Fibroblast of gingiva (primary cell): ENCODE measurements at regions not wholly inside any gene's neighbourhood (a gene's known extent, or its start where the extent isn't known, plus 50 kb on each side); places are given as distances from the start of the nearest gene placed in this dataset.

Experiments used
- DNase-seq: peaks from one replicate; pipeline ENCODE4 v3.0.0-alpha.2; 2011; ENCODE audit warnings: low read depth

DNA sequence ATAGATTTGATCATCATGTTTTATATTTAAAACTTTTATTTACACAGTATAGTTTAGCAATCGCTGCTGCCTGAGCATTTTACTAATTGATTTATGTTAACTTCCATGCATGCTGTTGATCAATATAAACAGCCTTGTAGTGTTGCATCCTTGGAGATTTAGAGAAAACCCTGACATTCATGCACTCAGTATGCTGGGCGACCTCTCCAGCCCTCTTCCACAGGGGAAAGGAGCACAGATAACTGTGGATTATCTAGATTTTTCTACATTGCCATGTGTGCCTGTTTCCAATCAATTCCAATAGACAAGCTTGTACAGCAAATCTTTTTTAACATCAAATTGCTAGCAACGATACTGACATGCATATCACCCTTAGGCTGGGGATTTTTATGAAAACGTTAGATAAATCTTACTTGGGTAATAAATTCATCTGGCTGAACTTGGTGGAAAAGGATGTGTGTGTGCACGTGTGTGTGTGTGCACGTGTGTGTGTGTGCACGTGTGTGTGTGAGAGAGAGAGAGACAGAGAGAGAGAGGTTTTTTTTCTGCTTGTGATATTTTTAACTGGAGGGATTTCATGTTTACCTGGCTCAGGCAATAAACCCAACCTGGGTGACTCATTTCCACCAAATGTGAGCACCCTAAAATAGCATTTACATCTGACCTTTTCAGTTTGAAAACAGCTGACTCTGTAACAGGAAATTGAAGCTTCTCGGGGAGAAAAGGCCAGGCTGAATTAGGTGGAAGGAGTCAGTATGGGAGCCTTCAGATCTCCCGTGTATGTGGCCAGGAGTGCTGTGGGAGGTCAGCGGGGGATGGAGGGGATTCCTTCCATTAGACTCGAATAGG is 339.8 kb downstream of the PRDM2 start:
- no peak for DNase-seq

DNA sequence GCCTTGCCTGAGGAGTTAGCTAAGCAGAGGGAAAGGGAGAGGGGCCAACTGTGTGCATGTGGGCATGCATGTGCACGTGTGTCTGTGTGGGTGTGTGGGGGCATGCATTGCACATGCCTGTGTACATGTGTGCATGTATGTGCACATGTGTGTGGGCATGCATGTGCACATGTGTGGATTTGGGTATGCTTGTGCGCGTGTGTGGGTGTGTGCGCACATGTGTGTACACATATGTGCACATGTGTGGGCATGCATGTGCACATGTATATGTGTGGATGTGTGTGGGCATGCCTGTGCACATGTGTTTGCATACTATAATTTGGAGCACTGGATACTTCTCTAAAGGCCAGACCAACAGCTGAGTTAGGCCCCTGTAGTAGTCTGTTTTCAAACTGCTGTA is 350.0 kb downstream of the PRDM2 start:
- DNase-seq, result no peak

DNA sequence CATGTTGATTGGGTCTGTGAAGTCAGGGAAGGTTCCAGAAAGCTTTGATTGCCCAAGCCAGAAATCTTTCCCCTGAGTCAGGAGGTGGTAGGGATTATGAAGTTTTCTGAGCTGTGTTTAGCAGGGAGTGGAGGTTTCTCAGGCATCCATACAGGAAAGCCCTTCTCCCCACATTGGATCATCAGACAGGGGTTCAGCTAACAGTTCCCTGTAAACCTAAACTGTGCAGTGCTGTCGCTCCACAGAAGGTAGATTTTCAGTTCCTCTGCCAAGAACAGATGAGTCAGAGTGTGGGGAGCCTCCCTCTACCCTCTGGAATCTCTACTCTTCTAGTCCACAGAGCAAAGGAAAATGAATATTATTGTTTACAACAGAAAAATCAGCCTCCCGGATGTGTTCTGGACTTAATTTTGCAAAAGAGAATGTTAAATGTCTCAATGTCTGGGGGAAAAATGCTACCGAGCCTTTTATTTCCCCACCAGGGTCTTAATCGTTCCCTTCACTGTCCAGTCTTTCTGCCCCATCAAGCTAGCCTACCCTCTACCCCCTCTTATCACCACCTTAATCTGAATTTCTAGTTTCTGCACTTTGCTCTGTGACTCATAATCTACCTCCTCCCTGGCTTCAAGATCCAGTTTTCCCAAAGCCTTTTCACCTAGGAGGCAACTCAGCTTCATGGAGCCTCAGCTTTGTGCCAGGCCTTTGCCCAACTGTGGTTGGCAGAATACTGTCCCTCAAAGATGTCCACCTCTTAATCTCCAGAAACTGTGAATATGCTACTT is 355.6 kb downstream of the PRDM2 start:
- peak; percentile 61 for DNase-seq

DNA sequence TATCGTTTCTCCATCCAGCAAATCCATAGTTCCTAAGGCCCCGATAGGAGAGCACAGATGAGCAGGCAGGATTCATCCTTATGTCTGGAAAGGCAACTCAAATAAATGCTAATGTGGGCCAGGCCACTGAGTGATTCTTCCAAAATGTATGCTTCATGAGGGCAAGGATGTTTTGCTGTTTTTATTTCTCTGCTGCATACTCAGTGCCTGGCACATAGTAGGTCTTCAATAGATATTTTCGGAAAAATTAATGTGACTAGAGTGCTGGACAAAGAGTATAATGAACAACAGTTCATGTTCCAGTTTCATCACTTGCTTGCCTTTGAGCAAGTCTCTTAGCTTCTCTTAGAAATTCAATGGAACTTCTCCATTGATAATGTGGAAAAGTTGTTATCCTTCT is 357.7 kb downstream of the PRDM2 start:
- DNase-seq, result no peak

DNA sequence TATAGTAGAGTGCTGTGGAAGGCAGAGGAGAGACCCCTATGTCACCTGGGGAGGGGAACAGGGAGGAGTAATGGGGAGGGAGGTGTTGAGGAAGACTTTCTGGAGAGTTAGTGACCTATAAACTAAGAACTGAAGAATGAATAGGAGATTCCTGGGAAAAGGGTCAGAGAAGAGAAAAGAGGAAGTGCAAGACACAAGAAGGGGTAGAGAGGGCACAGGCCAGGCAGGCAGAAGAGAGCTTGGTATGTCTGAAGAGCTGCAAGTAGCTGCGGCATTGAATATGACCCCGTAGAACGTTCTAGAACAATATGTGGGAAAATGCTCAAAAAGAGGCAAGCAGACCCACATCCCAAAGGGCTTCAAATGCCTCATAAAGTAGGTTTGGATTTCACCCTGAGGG is 361.2 kb downstream of the PRDM2 start:
- no peak for DNase-seq

DNA sequence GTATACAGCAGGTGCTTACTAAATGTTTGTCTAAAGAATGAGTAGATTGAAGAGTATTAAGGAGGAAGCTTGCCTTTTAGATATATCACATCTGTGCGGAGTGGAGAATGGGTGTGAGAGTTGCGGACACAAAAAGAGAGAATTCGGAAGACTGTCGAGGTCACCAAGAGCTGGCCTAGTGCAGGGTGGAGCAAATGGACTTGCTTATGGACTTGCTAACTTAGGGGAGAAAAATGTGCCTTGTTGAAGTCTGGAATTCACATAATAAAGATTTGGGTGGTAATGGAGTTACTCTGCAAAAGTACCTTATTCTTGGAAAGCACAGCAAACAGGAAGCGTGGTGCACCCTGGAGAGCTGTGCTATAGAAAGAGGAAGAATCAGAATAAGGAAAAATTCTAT is 361.7 kb downstream of the PRDM2 start:
- DNase-seq, result no peak

DNA sequence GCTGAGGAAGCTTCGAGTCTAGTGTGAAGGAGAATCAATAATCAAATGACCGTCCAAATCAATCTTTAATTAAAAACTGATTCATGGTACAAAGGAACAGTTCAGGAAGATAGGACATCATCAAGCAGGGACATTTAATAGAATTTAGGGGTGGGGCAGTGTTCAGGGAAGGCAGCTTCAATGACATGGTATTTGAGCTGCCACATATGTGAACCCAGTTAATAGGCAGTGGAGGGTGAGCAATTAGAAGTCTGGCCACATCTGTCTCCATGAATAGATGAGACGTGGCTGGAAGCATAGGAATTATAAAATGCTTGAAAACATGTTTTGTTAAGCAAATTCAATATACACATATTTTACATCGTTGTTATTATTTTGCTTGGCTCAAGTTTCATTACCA is 362.7 kb downstream of the PRDM2 start:
- no peak for DNase-seq

DNA sequence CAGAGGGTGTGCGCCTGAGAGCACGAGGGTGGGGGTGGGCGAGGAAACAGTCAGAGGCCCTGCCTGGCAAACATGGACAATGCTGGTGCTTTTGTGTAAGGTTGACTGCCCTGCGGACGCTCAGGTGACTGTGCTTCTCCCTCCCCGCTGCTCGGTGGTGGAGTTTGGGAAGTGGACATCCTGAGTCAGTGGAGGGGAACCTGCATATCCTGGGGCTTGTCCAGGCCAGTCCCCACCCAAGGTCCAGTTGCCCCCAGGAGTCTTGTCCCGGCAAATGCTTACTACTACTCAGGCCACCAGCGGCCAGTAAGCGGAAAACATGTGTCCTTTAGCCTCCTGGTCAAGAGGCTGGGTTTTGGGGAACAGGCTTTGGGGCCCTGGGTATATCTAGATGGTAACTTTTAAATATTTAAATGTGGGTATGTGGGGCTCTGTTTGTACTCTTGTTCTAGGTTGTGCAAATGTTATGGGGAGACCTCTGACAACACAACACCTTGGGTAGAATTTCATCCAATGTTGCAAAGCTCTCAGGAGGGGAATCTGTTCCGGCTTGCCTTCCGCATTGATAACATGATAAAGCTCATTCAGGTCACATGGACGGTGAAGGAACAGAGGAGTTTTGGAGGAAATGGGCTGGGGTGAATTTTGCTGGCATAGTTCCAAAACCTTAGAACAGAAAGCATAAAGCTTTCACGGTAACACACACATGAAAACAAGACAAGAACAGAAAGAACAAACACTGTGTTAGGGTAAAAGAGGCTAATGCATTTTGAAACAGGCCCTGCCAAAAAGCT is 364.9 kb downstream of the PRDM2 start:
- no peak for DNase-seq

DNA sequence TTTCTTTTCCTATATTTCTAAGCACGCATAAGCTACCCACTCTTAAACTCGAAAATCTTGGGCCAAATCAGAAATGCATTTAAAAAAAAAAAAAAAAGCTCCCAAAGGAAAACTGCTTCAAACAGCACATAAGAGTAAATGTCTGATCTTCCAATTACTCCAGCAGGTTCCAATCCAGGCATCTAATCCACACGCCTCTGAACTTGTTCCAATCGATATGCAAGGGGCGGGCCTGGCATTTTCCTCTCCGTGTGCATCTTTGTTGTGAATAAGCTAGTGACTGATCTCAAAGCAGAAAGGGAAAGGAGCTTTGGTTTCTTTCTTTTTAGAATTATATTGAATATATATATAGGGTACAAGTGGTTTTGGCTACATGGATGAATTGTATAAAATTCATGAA is 365.5 kb downstream of the PRDM2 start:
- DNase-seq, result no peak

DNA sequence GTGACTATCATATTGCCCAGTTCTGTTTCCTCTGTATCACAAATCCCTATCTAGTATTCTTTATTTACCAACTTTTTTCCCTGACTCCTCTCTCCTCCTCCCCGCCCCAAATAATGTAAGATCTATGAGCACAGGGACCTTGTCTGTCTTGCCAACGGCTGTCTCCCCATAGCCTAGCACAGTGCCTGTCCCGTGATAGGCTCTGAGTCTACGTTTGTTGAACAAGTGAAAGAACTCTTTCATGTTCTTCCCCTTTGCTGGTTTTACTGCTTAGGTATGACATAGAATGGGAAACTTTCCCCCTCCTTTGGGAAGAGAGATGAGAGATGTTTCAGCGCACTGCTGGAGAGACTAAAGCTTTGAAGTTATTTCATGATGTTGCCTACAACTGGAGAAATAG is 367.0 kb downstream of the PRDM2 start:
- DNase-seq, result no peak

DNA sequence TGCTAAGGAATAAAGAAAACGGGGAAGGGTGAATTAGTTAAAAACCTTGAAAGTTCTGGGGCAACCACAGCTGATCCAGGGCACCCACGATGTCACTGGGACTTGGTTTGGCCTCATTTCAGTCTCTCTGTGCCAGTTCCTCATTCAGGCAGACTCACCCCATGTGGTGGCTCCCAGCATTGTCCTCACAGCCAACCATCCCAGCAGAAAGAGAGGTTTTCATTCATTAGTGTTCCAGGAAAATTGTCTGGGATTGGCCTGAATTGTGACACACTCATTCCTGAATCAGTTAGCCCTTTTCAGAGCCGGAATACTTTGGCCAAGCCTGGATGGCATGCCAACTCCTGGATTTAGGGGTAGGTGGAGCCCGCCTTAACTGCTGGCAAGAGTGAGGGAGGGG is 367.7 kb downstream of the PRDM2 start:
- no peak for DNase-seq

DNA sequence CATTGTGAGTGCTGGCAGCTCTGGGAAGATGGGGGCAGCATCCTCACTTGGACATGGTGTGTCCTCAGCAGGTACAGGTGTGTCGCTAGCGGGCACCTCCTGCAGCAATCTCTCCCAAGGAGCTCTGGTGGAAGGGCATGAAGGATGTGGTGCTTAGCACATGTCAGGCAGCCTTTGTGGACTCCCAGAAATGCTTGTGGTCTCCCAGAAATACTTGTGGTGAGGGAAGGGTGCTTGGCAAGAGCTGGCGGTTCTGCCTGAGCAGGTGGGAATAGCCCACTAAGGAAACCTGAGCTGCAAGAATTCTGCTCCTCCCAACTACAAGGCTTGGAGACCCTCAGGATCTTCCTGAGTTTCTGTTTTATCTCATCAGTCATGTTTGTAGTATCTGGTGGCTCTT is 371.6 kb downstream of the PRDM2 start:
- no peak for DNase-seq

DNA sequence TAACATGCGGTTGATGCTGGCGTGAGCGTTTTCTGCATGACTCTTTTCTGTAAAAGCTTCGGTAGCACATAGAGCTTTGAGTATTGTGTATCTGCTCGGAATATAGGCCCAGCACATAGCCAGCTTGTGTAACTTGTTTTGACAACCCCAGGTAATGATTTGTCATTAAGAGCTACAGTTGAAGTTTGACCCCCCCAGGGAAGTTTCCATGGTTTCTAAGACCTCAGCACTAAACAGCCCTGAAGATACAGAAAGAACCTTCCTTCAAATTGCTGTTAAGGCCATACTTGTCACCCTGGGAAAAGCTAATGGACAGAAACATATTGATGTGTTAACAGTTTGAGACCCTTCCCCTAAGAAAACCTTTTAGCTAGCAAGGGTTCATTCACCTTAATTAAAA is 380.7 kb downstream of the PRDM2 start:
- DNase-seq, result no peak

DNA sequence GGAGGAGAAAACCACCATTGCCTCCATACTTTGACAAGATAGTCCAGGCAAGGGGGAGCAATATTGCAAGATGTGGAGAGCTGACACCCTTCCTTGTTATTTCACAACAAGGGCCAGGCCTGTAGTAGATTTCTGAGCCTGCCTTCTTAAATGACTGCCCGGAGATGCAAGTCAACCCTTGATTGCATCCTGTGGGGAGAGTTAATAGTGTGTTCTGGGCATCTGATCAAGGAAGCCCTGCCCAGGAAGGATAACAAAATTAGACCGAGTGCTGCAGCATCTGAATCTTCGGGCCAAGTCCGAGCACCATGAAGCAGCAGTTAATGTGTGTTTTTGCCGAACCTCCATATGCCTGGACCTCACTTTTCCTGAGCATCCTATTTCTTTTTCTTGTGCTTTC is 382.3 kb downstream of the PRDM2 start:
- peak; percentile 39 for DNase-seq

DNA sequence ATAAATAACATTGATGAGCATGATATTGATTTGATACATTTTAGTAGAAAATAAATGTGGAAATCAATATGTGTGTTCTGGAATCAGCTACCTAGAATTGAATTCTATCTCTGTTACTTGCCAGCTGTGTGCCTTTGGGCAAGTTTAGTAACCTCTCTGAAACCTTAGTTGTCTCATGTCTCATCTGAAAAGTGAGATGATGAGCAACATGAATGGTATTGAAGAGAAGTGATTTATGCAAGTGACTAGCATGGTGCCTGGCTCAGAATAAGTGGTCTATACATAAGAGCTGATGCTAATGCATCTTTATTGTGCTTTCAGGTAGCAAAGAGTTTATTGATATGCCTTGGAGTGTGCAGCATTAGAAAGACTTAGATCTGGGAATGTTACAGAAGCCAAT is 383.3 kb downstream of the PRDM2 start:
- DNase-seq, result no peak

DNA sequence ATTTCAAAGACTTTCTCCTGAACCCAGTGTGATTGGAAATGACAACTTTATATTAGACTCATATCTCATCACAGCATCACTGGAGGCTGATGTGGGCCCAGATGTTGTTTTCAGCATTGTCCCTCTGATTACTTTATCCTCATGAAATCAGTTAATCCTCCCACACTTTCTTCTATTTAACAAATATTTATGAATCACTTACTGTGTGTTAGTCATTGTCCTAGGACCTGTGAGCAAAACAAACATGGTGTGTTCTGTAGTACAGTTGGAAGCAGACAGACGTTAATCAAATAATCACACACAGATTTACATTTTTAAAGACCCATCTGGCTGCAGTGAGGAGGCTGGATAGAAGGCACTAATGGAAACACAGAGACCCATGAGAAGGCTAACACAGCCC is 383.7 kb downstream of the PRDM2 start:
- no peak for DNase-seq

DNA sequence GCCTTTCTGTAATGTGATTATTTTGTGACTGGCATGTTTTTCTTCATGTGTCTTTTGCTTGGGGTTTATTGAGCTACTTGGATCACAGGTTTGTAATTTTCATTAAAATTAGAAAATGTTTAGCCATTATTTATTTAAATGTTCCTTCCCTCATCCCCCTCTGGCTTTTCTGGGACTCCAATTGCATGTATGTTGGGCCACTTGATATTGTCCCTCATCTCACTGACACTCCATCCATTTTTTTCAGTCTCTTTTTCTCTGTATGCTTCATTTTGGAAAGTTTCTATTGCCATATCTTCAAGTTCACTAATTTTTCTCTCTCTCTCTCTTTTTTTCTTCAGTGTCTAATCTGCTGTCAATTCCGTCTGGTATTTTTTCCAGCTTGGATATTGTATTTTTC is 390.1 kb downstream of the PRDM2 start:
- no peak for DNase-seq

DNA sequence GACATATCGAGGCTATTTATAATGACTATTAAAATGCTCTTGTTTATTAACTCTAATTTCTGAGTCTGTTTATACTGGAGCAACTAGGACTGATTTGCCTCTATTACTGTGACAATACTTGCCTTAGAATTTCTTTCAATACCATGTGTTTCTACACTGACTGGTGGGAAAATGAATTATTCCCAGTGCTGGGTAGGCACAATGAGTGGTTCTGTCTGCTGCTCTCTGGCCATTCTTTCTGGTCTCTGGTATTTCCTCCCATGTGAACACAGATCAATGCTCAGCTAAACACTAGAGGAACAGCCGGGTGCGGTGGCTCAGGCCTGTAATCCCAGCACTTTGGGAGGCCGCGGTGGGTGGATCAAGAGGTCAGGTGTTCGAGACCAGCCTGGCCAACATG is 390.5 kb downstream of the PRDM2 start:
- DNase-seq, result no peak

DNA sequence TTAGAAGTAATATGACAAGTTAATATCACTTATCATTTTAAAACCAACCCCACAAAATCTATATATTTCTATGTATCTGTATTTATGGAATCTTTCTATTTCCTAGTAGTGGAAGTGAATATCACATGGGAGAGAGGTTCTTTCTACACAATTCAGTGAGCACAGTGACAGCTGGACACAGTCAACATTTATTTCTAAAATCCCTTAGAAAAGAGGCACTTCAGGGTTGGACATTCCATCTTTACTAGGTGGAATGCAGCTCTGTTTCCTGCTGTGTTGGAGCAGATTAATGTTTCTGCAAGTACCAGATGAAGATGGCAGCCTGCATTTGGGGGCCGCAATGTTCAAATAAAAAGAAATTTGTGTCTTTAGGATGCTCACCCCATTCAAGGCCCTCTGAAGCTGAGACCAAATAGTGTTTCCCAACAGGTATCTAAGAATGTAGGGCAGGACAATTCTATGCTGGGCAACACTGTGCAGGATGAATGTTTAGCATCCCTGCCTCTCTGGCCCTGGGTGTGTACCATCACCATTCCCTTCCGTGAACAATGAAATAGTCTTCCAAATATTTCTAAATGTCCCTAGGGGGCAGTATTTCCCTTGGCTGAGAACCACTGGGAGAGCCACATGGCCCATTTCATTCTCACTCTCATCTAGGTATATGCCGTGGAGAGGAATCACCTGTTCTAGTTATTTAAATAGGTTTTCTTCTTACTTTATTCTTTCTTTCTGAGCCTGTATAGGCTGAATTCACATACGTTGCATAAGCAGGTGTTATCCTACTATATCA is 394.8 kb downstream of the PRDM2 start:
- no peak for DNase-seq

DNA sequence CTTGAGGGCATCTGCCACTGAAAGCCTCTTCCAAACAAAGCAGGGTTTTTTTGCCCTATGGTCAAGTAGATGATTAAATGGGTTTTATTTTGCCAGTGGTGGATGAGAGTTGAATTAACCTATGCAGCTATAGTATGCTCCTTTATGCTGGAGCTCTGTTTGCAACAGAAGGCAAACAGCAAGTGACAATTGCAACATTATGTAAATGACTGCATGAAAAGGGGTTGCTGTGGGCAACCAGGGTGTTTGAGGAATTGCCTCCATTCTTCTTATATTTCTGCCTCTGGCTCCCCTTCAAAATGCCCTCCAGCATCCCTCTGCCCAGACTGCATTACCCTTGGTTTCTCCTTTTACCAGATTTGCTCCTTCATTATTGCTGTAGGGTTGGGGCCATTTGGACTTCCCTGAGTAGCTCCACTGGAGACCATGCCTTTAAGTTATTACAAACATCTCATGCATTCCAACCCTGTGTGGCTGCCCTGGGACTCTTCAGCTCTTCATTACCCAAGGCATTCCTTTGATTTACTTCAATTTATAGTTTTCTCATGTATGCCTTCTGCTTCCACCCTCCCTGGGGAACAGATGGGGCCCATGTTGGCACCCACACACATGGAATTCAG is 398.4 kb downstream of the PRDM2 start:
- DNase-seq, result peak; percentile 45

DNA sequence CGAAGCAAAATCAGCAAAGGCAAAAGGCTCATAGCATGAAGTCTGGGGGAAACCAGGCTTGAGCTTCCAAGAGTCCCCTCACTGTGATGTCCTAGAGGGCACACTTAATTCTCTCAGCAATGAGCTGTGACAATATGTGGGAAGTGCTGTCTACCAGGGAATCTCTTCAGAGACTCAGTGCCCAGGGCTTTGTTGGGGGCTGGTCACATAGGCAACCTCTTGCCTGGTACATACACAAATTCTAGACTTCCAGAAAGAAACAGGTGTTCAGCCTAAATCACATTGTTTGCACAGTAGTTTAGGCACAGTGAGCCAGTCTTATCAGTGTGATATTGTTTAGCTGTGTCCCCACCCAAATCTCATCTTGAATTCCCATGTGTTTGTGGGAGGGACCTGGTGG is 400.5 kb downstream of the PRDM2 start:
- no peak for DNase-seq

DNA sequence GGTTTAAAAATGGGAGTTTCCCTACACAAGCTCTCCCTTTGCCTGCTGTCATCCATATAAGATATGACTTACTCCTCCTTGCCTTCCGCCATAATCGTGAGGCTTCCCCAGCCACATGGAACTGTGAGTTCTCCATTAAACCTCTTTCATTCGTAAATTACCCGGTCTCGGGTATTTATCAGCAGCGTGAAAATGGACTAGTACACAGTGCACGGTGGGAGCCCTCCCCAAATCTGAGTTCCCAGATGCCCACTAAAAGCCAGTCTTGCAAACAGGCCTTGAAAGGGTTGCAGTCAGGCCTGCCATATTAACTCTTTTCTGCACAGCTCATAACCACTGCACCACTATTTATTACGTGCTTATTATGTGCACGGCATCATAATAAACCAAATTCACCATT is 400.9 kb downstream of the PRDM2 start:
- DNase-seq, result no peak
